Fibroblast of lung (primary cell): ENCODE measurements at regions not wholly inside any gene's neighbourhood (a gene's known extent, or its start where the extent isn't known, plus 50 kb on each side); places are given as distances from the start of the nearest gene placed in this dataset.

Source experiments
- CTCF ChIP-seq, 2 donors: IDR thresholded peaks in 1 of 2; conservative IDR thresholded peaks in 1 of 2; 1 replicate in 1 of 2; 2 replicates in 1 of 2; pipeline ENCODE4 v1.5.1; 2011 to 2012; ENCODE audit warnings: low read length in 2 of 2, control low read depth in 1 of 2, inconsistent platforms in 1 of 2, low read depth in 1 of 2, mild to moderate bottlenecking in 1 of 2
- EZH2 ChIP-seq: IDR thresholded peaks from 2 replicates; pipeline ENCODE4 v1.5.1; 2012; ENCODE audit warnings: low read length, control low read depth, mild to moderate bottlenecking; ENCODE audit errors: missing control alignments

DNA sequence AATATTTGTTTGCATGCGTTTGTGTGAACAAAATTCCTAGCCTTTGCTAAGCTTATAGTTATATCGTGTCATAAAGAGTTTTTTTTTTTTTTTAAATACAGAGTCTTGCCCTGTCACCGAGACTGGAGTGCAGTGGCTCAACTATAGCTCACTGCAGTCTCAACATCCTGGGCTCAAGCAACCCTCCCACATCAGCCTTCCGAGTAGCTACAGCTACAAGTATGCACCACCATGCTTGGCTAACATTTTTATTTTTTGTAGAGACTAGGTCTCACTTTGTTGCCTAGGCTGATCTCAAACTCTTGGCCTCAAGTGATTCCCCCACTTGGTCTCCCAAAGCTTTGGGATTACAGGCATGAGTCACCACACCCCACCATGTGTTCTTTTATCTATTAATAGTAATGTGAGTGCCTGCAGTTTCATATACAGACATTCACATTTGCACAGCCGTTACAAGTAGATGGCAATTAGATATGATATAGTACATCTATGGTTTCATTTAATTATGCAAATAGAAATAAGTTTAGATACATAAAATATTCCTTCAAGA, 848.6 kb downstream of the PDCD6IP start:
- TF ChIP-seq CTCF (conservative IDR thresholded peaks at IDR 0.05 in 1 of 2, IDR thresholded peaks at IDR 0.05 in 1 of 2; ENCODE audit: low read depth in 1 of 2, low read length in 2 of 2) (no peak), EZH2 (no peak)
